Endodermal cell (in vitro differentiated cells): ENCODE measurements at regions not wholly inside any gene's neighbourhood (a gene's known extent, or its start where the extent isn't known, plus 50 kb on each side); places are given as distances from the start of the nearest gene placed in this dataset.

Experiments
- DNase-seq: peaks from one replicate; pipeline ENCODE4 v3.0.0-alpha.2; 2017
- H3K27ac ChIP-seq: 2 replicates; pipeline ENCODE4 v1.5.1; 2013; ENCODE audit warnings: mild to moderate bottlenecking, low read depth, low read length, moderate library complexity
- H3K27me3 ChIP-seq: 2 replicates; pipeline ENCODE4 v1.6.1; 2013; ENCODE audit warnings: mild to moderate bottlenecking, low read length, moderate library complexity; ENCODE audit not compliant: insufficient read depth, control insufficient read depth, poor library complexity, severe bottlenecking
- H3K36me3 ChIP-seq: 2 replicates; pipeline ENCODE4 v1.7.0; 2013; ENCODE audit warnings: mild to moderate bottlenecking, low read length, moderate library complexity; ENCODE audit not compliant: control insufficient read depth, insufficient read depth
- H3K4me1 ChIP-seq: one replicate; pipeline ENCODE4 v1.7.0; 2013; ENCODE audit warnings: low read length; ENCODE audit not compliant: control insufficient read depth, insufficient read depth
- H3K4me3 ChIP-seq: 2 replicates; pipeline ENCODE4 v1.5.1; 2013; ENCODE audit warnings: mild to moderate bottlenecking, low read length, moderate library complexity
- H3K9ac ChIP-seq: 2 replicates; pipeline ENCODE4 v1.6.1; 2013; ENCODE audit warnings: mild to moderate bottlenecking, low read length, moderate library complexity; ENCODE audit not compliant: poor library complexity, severe bottlenecking; ENCODE audit errors: extremely low read depth
- H3K9me3 ChIP-seq: 2 replicates; pipeline ENCODE4 v1.6.1; 2013; ENCODE audit warnings: mild to moderate bottlenecking, low read length, moderate library complexity; ENCODE audit not compliant: control insufficient read depth
- H3K27ac Mint-ChIP-seq: 2 replicates; pipeline ENCODE4 v1.8.0; 2020; ENCODE audit warnings: mixed read lengths
- H3K27me3 Mint-ChIP-seq: 2 replicates; pipeline ENCODE4 v1.8.0; 2021; ENCODE audit warnings: mild to moderate bottlenecking, mixed read lengths; ENCODE audit not compliant: insufficient read depth
- H3K36me3 Mint-ChIP-seq: 2 replicates; pipeline ENCODE4 v1.8.0; 2020; ENCODE audit warnings: low read depth, mixed read lengths
- H3K4me1 Mint-ChIP-seq: 2 replicates; pipeline ENCODE4 v1.8.0; 2020; ENCODE audit warnings: mixed read lengths
- H3K4me3 Mint-ChIP-seq: 2 replicates; pipeline ENCODE4 v1.8.0; 2020; ENCODE audit warnings: mild to moderate bottlenecking, moderate library complexity, mixed read lengths
- H3K9me3 Mint-ChIP-seq: 2 replicates; pipeline ENCODE4 v1.8.0; 2020; ENCODE audit warnings: mild to moderate bottlenecking, mixed read lengths
- CTCF ChIP-seq: fragments of 200-600 bp; sonication (generic); conservative IDR thresholded peaks from 2 replicates; pipeline ENCODE4 v1.5.0; 2021; ENCODE audit warnings: antibody characterized with exemption, mild to moderate bottlenecking
- WGBS, 2 experiments: methylation state at CpG; one replicate each; pipeline versions ENCODE4 v1.1.5 to v1.1.7; 2013; ENCODE audit warnings: missing lambda C conversion rate in 2 of 2, mixed read lengths in 1 of 2; ENCODE audit not compliant: insufficient coverage in 1 of 2, insufficient read length in 1 of 2; 5-methylcytosine and 5-hydroxymethylcytosine counted together

DNA sequence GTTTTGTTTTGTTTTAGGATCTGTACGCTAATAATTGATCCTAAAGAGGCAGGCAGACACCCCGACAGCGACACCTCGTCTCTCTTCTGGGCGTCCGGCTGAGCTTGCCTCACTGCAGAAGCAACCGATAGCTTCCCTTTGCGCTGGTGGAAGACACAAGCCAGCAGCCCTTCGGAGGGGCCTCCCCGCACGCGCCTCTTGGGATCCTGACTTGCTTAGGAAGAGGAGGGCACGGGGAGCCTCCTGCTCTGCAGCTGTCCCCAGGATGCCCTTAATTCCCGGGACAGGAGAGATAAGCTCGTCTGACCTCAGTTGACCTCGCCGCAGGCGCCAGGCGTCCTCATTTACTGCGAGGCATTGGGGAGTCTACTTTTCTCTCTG lies 94.0 kb downstream of the CD83 start:
- Mint-ChIP-seq H3K4me1 (peaks cover 14% of the 10 kb centered on the region), H3K9me3 (peaks cover 11% of the 10 kb centered on the region), H3K4me3 (peak overlapping the region; percentile 64), H3K27me3 (peaks cover 53% of the 10 kb centered on the region), H3K27ac (peak overlapping the region; percentile 83), H3K36me3 (no peaks in the 10 kb centered on the region)
- Histone ChIP-seq H3K9ac (peak overlapping the region; percentile 7), H3K36me3 (no peaks in the 10 kb centered on the region), H3K4me1 (peaks cover 7% of the 10 kb centered on the region), H3K27me3 (peaks cover 3% of the 10 kb centered on the region), H3K4me3 (peak overlapping the region; percentile 78), H3K27ac (peak overlapping the region; percentile 5), H3K9me3 (peaks cover 7% of the 10 kb centered on the region)
- 3 to 8% methylated on average over 6 to 20 of the region's 20 CpGs for WGBS, 2 experiments
- no peak for TF ChIP-seq CTCF
- DNase-seq, result peak; percentile 87

GRCh38 chr6:14212020-14212419 lies 94.4 kb downstream of the CD83 start:
- H3K36me3 Mint-ChIP-seq, result no peaks in the 10 kb centered on the region
- peaks cover 58% of the 10 kb centered on the region for H3K27me3 Mint-ChIP-seq
- peaks cover 11% of the 10 kb centered on the region for H3K9me3 Mint-ChIP-seq
- peak overlapping the region; percentile 64 for H3K4me3 Mint-ChIP-seq
- peak; percentile 79 for DNase-seq
- TF ChIP-seq CTCF, result no peak
- Histone ChIP-seq H3K4me1 (peaks cover 7% of the 10 kb centered on the region), H3K9me3 (peaks cover 7% of the 10 kb centered on the region), H3K4me3 (peak overlapping the region; percentile 78), H3K27me3 (peaks cover 3% of the 10 kb centered on the region), H3K27ac (no peak overlapping the region), H3K36me3 (no peaks in the 10 kb centered on the region), H3K9ac (no peak overlapping the region)
- H3K4me1 Mint-ChIP-seq, result peaks cover 14% of the 10 kb centered on the region
- peak overlapping the region; percentile 82 for H3K27ac Mint-ChIP-seq
- WGBS, 2 experiments, result 13 to 30% methylated on average over 4 to 8 of the region's 8 CpGs

DNA sequence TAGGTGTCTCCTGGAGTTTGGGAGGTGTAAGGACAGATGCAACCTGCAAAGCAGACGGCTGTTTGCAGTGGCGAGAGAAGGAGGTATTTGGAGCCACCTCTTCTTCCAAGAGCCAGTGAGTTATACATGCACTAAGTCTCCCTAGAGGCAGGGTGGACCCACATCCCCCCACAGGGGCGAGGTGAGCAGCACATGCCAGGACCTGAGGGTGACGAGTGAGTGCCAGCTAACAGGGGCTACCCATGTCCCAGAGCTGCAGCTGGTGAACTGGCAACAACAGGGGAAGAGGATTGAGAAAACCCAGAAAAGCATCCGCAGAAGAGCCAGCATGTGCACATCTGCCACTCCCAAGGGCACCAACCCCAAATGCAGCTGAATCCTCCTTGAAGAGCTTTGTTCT lies 95.1 kb downstream of the CD83 start:
- Mint-ChIP-seq H3K27me3 (peaks cover 62% of the 10 kb centered on the region), H3K36me3 (no peaks in the 10 kb centered on the region), H3K9me3 (peaks cover 11% of the 10 kb centered on the region), H3K27ac (no peak overlapping the region), H3K4me3 (no peak overlapping the region), H3K4me1 (peaks cover 14% of the 10 kb centered on the region)
- Histone ChIP-seq H3K9me3 (peaks cover 7% of the 10 kb centered on the region), H3K36me3 (no peaks in the 10 kb centered on the region), H3K4me3 (no peak overlapping the region), H3K9ac (no peak overlapping the region), H3K4me1 (peaks cover 7% of the 10 kb centered on the region), H3K27ac (no peak overlapping the region), H3K27me3 (peaks cover 3% of the 10 kb centered on the region)
- WGBS, 2 experiments, result 97 to 100% methylated on average over 3 to 5 of the region's 5 CpGs
- no peak for DNase-seq
- no peak for TF ChIP-seq CTCF
